ENCODE measurements at regions not wholly inside any gene's neighbourhood (a gene's known extent, or its start where the extent isn't known, plus 50 kb on each side); places are given as distances from the start of the nearest gene placed in this dataset.

DNA sequence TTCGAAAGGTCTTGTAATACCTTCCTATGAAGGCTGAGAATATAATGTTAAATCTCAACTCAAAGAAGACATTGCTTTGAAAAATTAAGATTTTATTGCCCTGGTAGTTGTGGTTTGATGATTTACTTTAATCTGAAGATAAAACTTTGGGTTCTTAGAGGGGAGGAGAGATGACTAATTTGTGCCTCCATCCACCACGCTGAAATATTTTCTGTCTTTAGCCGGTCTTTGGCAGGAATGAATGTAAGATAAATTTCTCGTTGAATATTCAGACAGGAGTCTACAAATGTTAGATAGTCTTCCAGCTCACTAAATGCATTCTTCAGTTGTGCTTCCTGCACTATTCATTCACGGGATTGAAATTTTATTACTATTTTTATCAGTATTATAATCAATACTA, 844.3 kb upstream of the NR2F2 start:
- H3K4me3 Mint-ChIP-seq = no peak overlapping the region
- no peak for DNase-seq (ENCODE audit: low spot score)

DNA sequence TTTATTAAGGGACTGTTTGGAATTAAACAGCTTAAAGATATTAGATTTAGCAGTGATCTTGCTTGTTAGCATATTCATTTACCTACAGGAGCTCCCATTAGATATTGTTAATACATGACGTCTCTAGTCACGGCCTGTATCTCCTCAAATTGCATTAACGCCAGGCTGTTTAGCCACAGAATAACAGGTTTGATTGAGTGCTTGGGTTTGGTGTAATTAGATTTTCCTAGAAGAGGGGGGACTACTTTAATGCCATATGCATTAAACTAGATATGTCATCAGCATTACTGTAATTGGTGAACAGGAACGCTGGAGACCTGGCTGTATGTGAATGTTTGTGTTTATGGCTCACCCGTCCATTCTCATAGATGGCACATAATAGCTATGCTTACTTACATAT, 841.4 kb upstream of the NR2F2 start:
- peaks cover 8% of the 10 kb centered on the region for H3K9me3 Mint-ChIP-seq
- no peak overlapping the region for H3K27ac Mint-ChIP-seq
- no peak for DNase-seq (ENCODE audit: low spot score)
- peaks cover 12% of the 10 kb centered on the region for H3K27me3 Mint-ChIP-seq (ENCODE audit: low read depth)
- peaks cover 2% of the 10 kb centered on the region for H3K36me3 Mint-ChIP-seq (ENCODE audit: low read depth)
- peaks cover 3% of the 10 kb centered on the region for H3K4me1 Mint-ChIP-seq (ENCODE audit: low read depth)
- no peak overlapping the region for H3K4me3 Mint-ChIP-seq

More for the DNA sequence above, 844.3 kb upstream of the NR2F2 start:
- Mint-ChIP-seq H3K4me1 (ENCODE audit: low read depth) (peaks cover 3% of the 10 kb centered on the region), H3K27me3 (ENCODE audit: low read depth) (peaks cover 6% of the 10 kb centered on the region), H3K27ac (no peak overlapping the region), H3K36me3 (ENCODE audit: low read depth) (peaks cover 2% of the 10 kb centered on the region), H3K9me3 (peaks cover 8% of the 10 kb centered on the region)

DNA sequence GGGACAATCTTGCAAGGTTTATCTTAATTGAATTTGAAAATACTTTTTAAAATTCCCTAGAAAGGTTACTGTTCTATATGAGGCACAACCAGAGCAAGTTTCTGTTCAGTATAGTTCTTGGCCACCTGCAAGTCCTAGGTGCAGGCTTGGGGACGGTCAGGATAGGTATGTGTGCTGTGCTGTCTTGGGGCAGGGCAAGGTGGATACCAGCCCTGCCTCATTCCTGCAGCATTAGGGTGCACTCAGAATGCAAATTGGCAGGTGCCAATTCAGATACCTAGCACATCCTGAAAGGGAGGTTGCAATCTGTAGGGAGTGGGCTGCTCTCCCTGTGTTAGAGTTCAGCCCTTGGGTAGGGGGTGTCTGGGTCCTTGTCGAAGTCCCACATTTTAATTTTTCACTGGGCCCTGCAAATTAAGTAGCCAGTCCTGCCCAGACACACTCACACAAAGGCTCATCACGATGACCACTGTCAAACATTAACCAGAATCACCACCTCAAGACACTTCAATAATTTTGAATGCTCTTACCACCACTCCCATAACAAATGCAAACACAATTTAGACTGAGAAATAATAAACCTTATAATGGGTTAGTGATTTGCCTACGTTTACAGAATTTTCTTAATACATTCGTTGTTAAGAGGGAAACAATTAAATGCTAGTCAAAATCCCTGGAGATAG, 838.0 kb upstream of the NR2F2 start:
- H3K27ac Mint-ChIP-seq = no peak overlapping the region
- H3K4me1 Mint-ChIP-seq (ENCODE audit: low read depth) = no peaks in the 10 kb centered on the region
- H3K9me3 Mint-ChIP-seq = no peaks in the 10 kb centered on the region
- no peaks in the 10 kb centered on the region for H3K36me3 Mint-ChIP-seq (ENCODE audit: low read depth)
- H3K4me3 Mint-ChIP-seq = no peak overlapping the region
- peaks cover 14% of the 10 kb centered on the region for H3K27me3 Mint-ChIP-seq (ENCODE audit: low read depth)
- no peak for DNase-seq (ENCODE audit: low spot score)

- peaks cover 14% of the 10 kb centered on the region for H3K27me3 Mint-ChIP-seq (ENCODE audit: low read depth)
- no peaks in the 10 kb centered on the region for H3K36me3 Mint-ChIP-seq (ENCODE audit: low read depth)
- H3K4me1 Mint-ChIP-seq (ENCODE audit: low read depth) = peaks cover 9% of the 10 kb centered on the region
- H3K9me3 Mint-ChIP-seq = no peaks in the 10 kb centered on the region
- no peak overlapping the region for H3K4me3 Mint-ChIP-seq
- no peak for DNase-seq (ENCODE audit: low spot score)
- no peak overlapping the region for H3K27ac Mint-ChIP-seq
These were observed 835.4 kb upstream of the NR2F2 start for GRCh38 chr15:95494971-95495541.

GRCh38 chr15:95497634-95498033, 832.9 kb upstream of the NR2F2 start:
- Mint-ChIP-seq H3K4me1 (ENCODE audit: low read depth) (peaks cover 11% of the 10 kb centered on the region), H3K27me3 (ENCODE audit: low read depth) (peaks cover 5% of the 10 kb centered on the region), H3K36me3 (ENCODE audit: low read depth) (no peaks in the 10 kb centered on the region), H3K4me3 (no peak overlapping the region), H3K27ac (no peak overlapping the region), H3K9me3 (no peaks in the 10 kb centered on the region)
- no peak for DNase-seq (ENCODE audit: low spot score)

GRCh38 chr15:95498961-95499360, 831.5 kb upstream of the NR2F2 start:
- Mint-ChIP-seq H3K27me3 (ENCODE audit: low read depth) (peaks cover 3% of the 10 kb centered on the region), H3K36me3 (ENCODE audit: low read depth) (no peaks in the 10 kb centered on the region), H3K9me3 (no peaks in the 10 kb centered on the region), H3K4me3 (no peak overlapping the region), H3K4me1 (ENCODE audit: low read depth) (peaks cover 16% of the 10 kb centered on the region), H3K27ac (no peak overlapping the region)
- DNase-seq (ENCODE audit: low spot score) = no peak

DNA sequence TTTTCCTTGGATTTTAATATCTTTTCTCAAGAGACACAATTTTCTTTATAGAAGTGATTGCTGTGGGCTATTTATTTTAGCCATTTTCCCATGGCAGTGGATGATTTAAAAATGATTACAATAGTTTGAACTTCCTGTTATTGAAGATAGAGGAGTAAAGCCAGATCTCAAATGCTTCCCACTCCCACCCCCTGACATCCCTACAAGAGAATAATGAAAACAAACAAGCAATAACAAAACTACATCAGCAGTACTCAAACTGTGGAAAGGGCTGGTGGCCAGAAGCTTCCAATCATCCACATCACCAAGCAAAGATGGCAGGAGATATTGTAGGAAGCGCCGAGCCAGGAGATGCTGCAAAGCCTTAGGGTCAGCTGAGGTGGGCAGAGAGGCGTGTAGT, 831.1 kb upstream of the NR2F2 start:
- no peaks in the 10 kb centered on the region for H3K36me3 Mint-ChIP-seq (ENCODE audit: low read depth)
- H3K27ac Mint-ChIP-seq = no peak overlapping the region
- no peak overlapping the region for H3K4me3 Mint-ChIP-seq
- DNase-seq (ENCODE audit: low spot score) = no peak
- no peaks in the 10 kb centered on the region for H3K9me3 Mint-ChIP-seq
- no peaks in the 10 kb centered on the region for H3K27me3 Mint-ChIP-seq (ENCODE audit: low read depth)
- peaks cover 16% of the 10 kb centered on the region for H3K4me1 Mint-ChIP-seq (ENCODE audit: low read depth)

GRCh38 chr15:95501865-95502264, 828.6 kb upstream of the NR2F2 start:
- no peaks in the 10 kb centered on the region for H3K36me3 Mint-ChIP-seq (ENCODE audit: low read depth)
- H3K4me3 Mint-ChIP-seq = no peak overlapping the region
- H3K4me1 Mint-ChIP-seq (ENCODE audit: low read depth) = peaks cover 16% of the 10 kb centered on the region
- no peak overlapping the region for H3K27ac Mint-ChIP-seq
- no peak for DNase-seq (ENCODE audit: low spot score)
- H3K27me3 Mint-ChIP-seq (ENCODE audit: low read depth) = no peaks in the 10 kb centered on the region
- H3K9me3 Mint-ChIP-seq = no peaks in the 10 kb centered on the region

DNA sequence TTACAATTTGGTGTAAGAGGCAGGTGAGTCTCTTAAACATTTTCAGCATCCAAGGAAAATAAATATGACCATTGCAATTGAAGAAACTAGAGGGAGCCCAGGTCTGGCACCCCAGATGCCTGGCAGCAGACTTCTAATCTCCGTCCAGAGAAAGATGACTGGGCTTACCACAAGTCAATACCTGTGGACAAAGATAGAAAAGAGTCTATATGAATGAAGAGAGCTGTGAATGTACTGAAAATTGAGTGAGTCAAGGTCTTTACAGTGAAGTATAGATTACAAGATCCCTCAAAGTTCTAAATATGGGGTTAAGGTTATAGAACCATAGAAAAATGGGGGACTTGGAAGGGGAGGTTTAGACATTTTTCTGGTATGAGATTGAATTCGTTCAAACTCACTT, 827.4 kb upstream of the NR2F2 start:
- no peak overlapping the region for H3K27ac Mint-ChIP-seq
- peaks cover 16% of the 10 kb centered on the region for H3K4me1 Mint-ChIP-seq (ENCODE audit: low read depth)
- no peak overlapping the region for H3K4me3 Mint-ChIP-seq
- no peaks in the 10 kb centered on the region for H3K36me3 Mint-ChIP-seq (ENCODE audit: low read depth)
- no peak for DNase-seq (ENCODE audit: low spot score)
- H3K9me3 Mint-ChIP-seq = no peaks in the 10 kb centered on the region
- no peaks in the 10 kb centered on the region for H3K27me3 Mint-ChIP-seq (ENCODE audit: low read depth)

GRCh38 chr15:95503640-95504225, 826.8 kb upstream of the NR2F2 start:
- Mint-ChIP-seq H3K27me3 (ENCODE audit: low read depth) (no peaks in the 10 kb centered on the region), H3K4me1 (ENCODE audit: low read depth) (peaks cover 16% of the 10 kb centered on the region), H3K9me3 (no peaks in the 10 kb centered on the region), H3K36me3 (ENCODE audit: low read depth) (no peaks in the 10 kb centered on the region), H3K27ac (no peak overlapping the region), H3K4me3 (no peak overlapping the region)
- DNase-seq (ENCODE audit: low spot score) = peak; percentile 14

DNA sequence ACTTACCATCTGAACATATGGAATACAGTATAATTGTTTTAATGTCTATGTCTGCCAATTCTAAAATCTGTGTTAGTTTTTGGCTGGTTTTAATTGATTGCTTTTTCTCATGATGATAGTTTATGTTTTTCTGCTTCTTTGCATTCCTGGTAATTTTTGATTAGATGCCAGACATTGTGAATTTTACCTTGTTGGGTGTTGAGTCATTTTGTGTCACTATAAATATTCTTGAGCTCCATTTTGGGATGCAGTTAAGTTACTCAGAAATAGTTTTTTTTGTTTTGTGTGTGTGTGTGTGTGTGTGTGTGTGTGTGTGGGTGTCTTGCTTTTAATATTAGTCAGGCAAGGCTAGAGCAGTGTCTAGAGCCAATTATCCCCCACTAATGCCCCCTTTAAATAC, 818.8 kb upstream of the NR2F2 start:
- Mint-ChIP-seq H3K27me3 (ENCODE audit: low read depth) (peaks cover 2% of the 10 kb centered on the region), H3K4me3 (no peak overlapping the region), H3K9me3 (peaks cover 5% of the 10 kb centered on the region), H3K4me1 (ENCODE audit: low read depth) (no peaks in the 10 kb centered on the region), H3K36me3 (ENCODE audit: low read depth) (no peaks in the 10 kb centered on the region), H3K27ac (no peak overlapping the region)
- DNase-seq (ENCODE audit: low spot score) = no peak

DNA sequence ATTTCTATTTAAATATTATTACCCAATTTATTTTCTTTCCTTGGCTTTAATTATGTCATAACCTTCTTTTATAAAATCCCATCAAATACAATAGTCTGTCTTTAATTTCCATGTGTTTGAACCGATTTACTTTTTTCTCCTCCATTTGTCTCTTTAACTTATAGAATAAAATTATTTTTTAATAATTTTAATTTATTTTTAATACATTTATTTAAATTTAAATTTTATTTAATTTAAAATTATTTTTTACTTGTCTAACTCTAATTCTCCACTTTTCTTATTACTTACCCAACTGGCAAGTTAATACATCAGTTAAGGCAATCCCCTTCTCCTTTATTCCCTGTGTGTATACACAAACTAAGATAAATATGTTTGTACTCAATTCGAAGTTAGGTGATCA, 817.6 kb upstream of the NR2F2 start:
- H3K27ac Mint-ChIP-seq = no peak overlapping the region
- H3K36me3 Mint-ChIP-seq (ENCODE audit: low read depth) = no peaks in the 10 kb centered on the region
- no peak for DNase-seq (ENCODE audit: low spot score)
- peaks cover 2% of the 10 kb centered on the region for H3K27me3 Mint-ChIP-seq (ENCODE audit: low read depth)
- no peak overlapping the region for H3K4me3 Mint-ChIP-seq
- peaks cover 5% of the 10 kb centered on the region for H3K9me3 Mint-ChIP-seq
- H3K4me1 Mint-ChIP-seq (ENCODE audit: low read depth) = no peaks in the 10 kb centered on the region

- no peaks in the 10 kb centered on the region for H3K9me3 Mint-ChIP-seq
- no peaks in the 10 kb centered on the region for H3K36me3 Mint-ChIP-seq (ENCODE audit: low read depth)
- H3K4me3 Mint-ChIP-seq = no peak overlapping the region
- H3K4me1 Mint-ChIP-seq (ENCODE audit: low read depth) = no peaks in the 10 kb centered on the region
- H3K27me3 Mint-ChIP-seq (ENCODE audit: low read depth) = peaks cover 6% of the 10 kb centered on the region
- no peak overlapping the region for H3K27ac Mint-ChIP-seq
- no peak for DNase-seq (ENCODE audit: low spot score)
These were observed 810.6 kb upstream of the NR2F2 start for GRCh38 chr15:95519887-95520286.

DNA sequence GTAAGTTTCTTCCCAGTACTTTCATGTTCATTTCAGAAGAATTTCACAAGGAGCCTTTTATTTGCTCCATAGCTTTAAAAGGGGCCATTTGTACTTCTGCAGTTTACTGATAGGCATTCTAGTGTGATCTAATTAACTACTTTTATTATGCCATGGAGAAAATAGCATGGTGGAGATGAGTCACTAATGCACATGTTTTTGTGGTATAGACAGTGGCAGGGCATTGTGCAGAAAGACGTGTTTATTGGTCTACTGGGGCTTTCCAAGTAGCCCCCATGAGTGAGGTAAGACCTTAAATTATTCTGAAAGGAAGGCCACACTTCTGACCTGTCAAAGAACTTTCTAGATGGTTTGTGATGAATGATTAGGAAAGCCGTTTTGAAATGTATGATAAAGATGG, 810.0 kb upstream of the NR2F2 start:
- Mint-ChIP-seq H3K4me1 (ENCODE audit: low read depth) (no peaks in the 10 kb centered on the region), H3K36me3 (ENCODE audit: low read depth) (no peaks in the 10 kb centered on the region), H3K27me3 (ENCODE audit: low read depth) (peaks cover 6% of the 10 kb centered on the region), H3K27ac (no peak overlapping the region), H3K4me3 (no peak overlapping the region), H3K9me3 (no peaks in the 10 kb centered on the region)
- no peak for DNase-seq (ENCODE audit: low spot score)

DNA sequence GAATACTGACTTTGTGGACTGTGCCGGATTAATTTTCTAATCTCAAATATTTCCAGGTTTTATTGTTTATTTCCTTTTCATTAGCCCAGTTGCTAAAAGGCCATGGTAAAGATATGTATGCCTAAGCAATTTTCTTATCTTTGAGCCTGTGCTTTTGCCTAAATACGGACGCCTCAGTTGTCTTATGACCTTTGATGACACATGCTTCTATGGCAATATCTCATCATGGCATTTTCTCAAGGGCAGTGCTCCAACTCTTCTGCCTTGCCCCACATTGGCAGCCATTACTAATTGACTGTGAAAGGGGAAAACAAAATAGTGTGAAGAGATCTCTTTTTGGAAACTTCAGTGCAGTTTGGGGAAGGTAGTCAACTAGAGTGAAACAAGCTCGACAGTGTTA, 809.6 kb upstream of the NR2F2 start:
- peaks cover 3% of the 10 kb centered on the region for H3K27me3 Mint-ChIP-seq (ENCODE audit: low read depth)
- H3K4me3 Mint-ChIP-seq = no peak overlapping the region
- H3K36me3 Mint-ChIP-seq (ENCODE audit: low read depth) = no peaks in the 10 kb centered on the region
- no peaks in the 10 kb centered on the region for H3K9me3 Mint-ChIP-seq
- no peak for DNase-seq (ENCODE audit: low spot score)
- H3K27ac Mint-ChIP-seq = no peak overlapping the region
- H3K4me1 Mint-ChIP-seq (ENCODE audit: low read depth) = no peaks in the 10 kb centered on the region
